Esophagus squamous epithelium (tissue), 5 donors: ENCODE measurements at regions not wholly inside any gene's neighbourhood (a gene's known extent, or its start where the extent isn't known, plus 50 kb on each side); places are given as distances from the start of the nearest gene placed in this dataset.

ENCODE experiments used
- DNase-seq: peaks from one replicate; lab custom pipeline; 2025; lab: John Stamatoyannopoulos, UW
- H3K27ac ChIP-seq, 4 donors: fragments of 200-600 bp; sonication (generic); one replicate each; pipeline ENCODE4 v1.5.1; 2016 to 2019; ENCODE audit warnings: mild to moderate bottlenecking in 1 of 4
- H3K27me3 ChIP-seq, 4 donors: fragments of 200-600 bp; sonication (generic); 1 replicate in 3 of 4; 2 replicates in 1 of 4; pipeline versions ENCODE4 v1.5.1 to v1.6.0; 2017 to 2021; ENCODE audit warnings: antibody characterized with exemption in 1 of 4
- H3K36me3 ChIP-seq, 3 donors: fragments of 200-600 bp; sonication (generic); one replicate each; pipeline ENCODE4 v1.5.1; 2016 to 2019
- H3K4me1 ChIP-seq, 3 donors: fragments of 200-600 bp; sonication (generic); one replicate each; pipeline ENCODE4 v1.5.1; 2017 to 2019
- H3K4me3 ChIP-seq, 4 donors: fragments of 200-600 bp; sonication (generic); 1 replicate in 3 of 4; 2 replicates in 1 of 4; pipeline ENCODE4 v1.5.1; 2016 to 2019; ENCODE audit warnings: mild to moderate bottlenecking in 2 of 4, moderate library complexity in 1 of 4
- H3K9me3 ChIP-seq, 3 donors: fragments of 200-600 bp; sonication (generic); one replicate each; pipeline ENCODE4 v1.5.1; 2016 to 2019
- POLR2A ChIP-seq, 4 donors: fragments of 450-650 bp; IDR thresholded peaks; one replicate each; pipeline ENCODE4 v1.6.1; 2017; ENCODE audit warnings: antibody characterized with exemption in 4 of 4, mild to moderate bottlenecking in 4 of 4, moderate library complexity in 3 of 4
- WGBS, 2 donors: methylation state at CpG; one replicate each; pipeline ENCODE4 v1.1.5; 2018; 5-methylcytosine and 5-hydroxymethylcytosine counted together
- intact Hi-C: fragments of 100-400 bp; cut with DNase I; formaldehyde crosslinking; loops from one replicate; pipeline ENCODE4 v1.15.0; 2022
- TF ChIP-seq, protein P1 (sequence below), 6 experiments: fragments of 450-650 bp in 4 of 6; fragments of 200-600 bp in 2 of 6; sonication (generic) in 2 of 6; IDR thresholded peaks; one replicate each; pipeline ENCODE4 v1.5.1; 2016 to 2019; ENCODE audit warnings: antibody characterized with exemption in 6 of 6, mild to moderate bottlenecking in 4 of 6, moderate library complexity in 4 of 6
- donor health status: DM: yes; HTN: yes; CAD: no.

DNA sequence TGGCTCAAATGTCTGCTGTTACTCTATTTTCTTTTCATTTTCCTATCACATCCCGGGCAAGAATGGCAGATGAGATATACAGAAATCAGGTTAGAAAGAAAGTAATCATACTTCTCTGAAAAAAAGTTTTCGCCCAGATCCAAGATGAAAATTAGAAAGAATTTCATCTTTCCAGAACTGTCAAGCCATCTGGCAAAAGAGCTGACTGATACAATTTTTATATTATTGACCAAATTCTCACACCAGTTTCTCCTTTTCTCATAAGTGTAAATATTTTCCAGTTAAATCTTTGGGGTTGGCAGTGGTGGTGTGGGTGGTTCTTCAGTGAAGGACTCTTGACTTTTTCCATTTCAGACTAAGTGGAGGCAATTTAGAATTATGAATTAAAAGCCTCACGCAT is 371.9 kb downstream of the CD83 start:
- no peak overlapping the region for H3K4me3 ChIP-seq
- 84 to 92% methylated on average over 3 of the region's 3 CpGs for whole genome bisulfite sequencing, 2 donors
- no peak for DNase-seq
- no peak overlapping the region for H3K27ac ChIP-seq
- TF ChIP-seq, protein P1, sequence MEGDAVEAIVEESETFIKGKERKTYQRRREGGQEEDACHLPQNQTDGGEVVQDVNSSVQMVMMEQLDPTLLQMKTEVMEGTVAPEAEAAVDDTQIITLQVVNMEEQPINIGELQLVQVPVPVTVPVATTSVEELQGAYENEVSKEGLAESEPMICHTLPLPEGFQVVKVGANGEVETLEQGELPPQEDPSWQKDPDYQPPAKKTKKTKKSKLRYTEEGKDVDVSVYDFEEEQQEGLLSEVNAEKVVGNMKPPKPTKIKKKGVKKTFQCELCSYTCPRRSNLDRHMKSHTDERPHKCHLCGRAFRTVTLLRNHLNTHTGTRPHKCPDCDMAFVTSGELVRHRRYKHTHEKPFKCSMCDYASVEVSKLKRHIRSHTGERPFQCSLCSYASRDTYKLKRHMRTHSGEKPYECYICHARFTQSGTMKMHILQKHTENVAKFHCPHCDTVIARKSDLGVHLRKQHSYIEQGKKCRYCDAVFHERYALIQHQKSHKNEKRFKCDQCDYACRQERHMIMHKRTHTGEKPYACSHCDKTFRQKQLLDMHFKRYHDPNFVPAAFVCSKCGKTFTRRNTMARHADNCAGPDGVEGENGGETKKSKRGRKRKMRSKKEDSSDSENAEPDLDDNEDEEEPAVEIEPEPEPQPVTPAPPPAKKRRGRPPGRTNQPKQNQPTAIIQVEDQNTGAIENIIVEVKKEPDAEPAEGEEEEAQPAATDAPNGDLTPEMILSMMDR (IDR thresholded peaks at IDR 0.05): no peak
- no peak for TF ChIP-seq POLR2A (IDR thresholded peaks at IDR 0.05)
- H3K9me3 ChIP-seq: no peaks in the 10 kb centered on the region
- no peaks in the 10 kb centered on the region for H3K27me3 ChIP-seq
- H3K4me1 ChIP-seq: no peaks in the 10 kb centered on the region
- intact Hi-C loops: no loop called here
- H3K36me3 ChIP-seq: no peaks in the 10 kb centered on the region

DNA sequence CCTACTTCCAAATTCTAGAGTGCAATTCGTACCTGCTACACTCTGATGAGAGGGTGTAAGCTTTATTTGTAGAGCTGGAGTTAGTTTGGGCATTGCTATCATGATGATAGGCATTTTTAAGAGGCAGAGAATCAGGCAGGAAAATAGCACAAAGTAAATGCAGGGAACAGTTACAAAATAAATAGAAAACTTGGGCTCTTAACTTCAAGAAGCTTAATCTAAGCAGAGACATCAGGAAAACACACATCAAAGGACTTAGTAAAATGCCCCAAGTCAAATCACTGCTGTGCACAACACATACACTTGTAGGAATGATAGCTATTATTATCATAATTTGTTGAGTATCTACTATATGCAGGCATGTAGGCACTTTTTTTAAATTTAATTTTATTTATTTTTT is 381.2 kb downstream of the CD83 start:
- TF ChIP-seq, protein P1 (IDR thresholded peaks at IDR 0.05): no peak
- TF ChIP-seq POLR2A (IDR thresholded peaks at IDR 0.05): no peak
- H3K27ac ChIP-seq: no peak overlapping the region
- no peak for DNase-seq
- WGBS, 2 donors: 58 to 60% methylated on average over 1 of the region's 1 CpG
- no peak overlapping the region for H3K4me3 ChIP-seq
- H3K4me1 ChIP-seq: peaks cover 0 to 13% (median 0%) of the 10 kb centered on the region in 3 donors
- no peaks in the 10 kb centered on the region for H3K36me3 ChIP-seq
- H3K27me3 ChIP-seq: no peaks in the 10 kb centered on the region
- no peaks in the 10 kb centered on the region for H3K9me3 ChIP-seq
- intact Hi-C loops: no loop called here

DNA sequence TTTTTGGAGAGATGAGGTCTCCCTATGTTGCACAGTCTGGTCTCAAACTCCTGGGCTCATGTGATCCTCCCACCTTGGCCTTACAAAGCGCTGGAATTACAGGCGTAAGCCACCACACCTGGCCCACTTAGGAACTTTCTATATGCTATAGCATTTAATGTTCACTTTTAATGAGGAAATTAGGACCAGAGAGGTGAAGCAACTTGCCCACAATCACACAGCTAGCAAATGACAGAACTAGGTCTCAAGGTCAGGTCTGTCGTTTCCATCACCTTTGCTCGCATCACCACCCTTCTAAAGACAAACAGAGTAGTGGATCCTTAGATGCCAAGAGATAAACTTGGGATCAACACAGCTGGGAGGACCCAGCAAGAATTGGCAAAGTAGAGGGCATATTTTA is 381.7 kb downstream of the CD83 start:
- H3K4me1 ChIP-seq: peaks cover 0 to 13% (median 0%) of the 10 kb centered on the region in 3 donors
- WGBS, 2 donors: 83 to 95% methylated on average over 4 of the region's 4 CpGs
- TF ChIP-seq, protein P1 (IDR thresholded peaks at IDR 0.05): no peak
- no peak for TF ChIP-seq POLR2A (IDR thresholded peaks at IDR 0.05)
- no peaks in the 10 kb centered on the region for H3K27me3 ChIP-seq
- no peak overlapping the region for H3K4me3 ChIP-seq
- no peaks in the 10 kb centered on the region for H3K36me3 ChIP-seq
- intact Hi-C loops: no loop called here
- H3K27ac ChIP-seq: no peak overlapping the region
- no peaks in the 10 kb centered on the region for H3K9me3 ChIP-seq
- DNase-seq: no peak

DNA sequence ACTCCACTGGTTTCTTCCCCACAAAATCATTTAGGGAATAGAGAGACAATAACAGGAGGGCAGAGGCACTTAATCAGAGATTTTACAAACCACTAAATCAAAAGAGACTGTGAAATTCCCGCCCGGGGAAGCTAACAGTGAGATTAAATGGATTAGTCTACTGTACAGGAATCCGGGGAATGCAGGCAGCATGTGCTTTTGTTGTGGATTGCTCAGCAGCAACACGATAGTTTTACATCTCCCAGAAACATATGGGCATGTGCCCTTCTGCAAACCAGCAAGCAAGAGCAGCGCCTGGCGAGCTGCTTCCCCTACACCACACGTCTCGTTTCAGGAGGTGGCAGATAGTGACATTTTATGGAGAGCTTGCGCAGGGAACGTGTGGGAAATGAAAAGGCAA is 382.3 kb downstream of the CD83 start:
- DNase-seq: no peak
- TF ChIP-seq, protein P1 (IDR thresholded peaks at IDR 0.05): no peak
- no peak for TF ChIP-seq POLR2A (IDR thresholded peaks at IDR 0.05)
- Histone ChIP-seq H3K36me3 (no peaks in the 10 kb centered on the region), H3K9me3 (no peaks in the 10 kb centered on the region), H3K27me3 (no peaks in the 10 kb centered on the region), H3K4me1 (peaks cover 0 to 13% (median 0%) of the 10 kb centered on the region in 3 donors), H3K27ac (no peak overlapping the region), H3K4me3 (no peak overlapping the region)
- 29 to 42% methylated on average over 10 of the region's 10 CpGs for WGBS, 2 donors
- intact Hi-C loops: no loop called here

DNA sequence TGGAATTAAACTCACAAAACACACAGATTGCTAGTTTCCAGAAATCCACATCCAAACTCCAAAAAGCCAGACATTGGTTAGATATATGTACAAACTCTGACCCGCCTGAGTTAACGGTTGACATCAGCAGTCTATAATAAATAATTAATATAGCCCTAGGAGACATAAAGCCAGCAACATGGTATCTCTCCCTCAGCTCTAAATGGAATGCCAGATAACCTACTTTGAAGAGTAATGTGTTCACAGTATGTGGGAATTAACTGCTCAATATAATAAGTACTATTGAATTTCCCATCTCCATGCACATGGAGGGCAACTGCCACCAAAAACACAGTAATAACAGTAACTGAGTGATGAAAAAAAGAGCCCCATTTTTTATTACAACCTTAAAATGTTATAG is 383.2 kb downstream of the CD83 start:
- WGBS, 2 donors: 97 to 100% methylated on average over 2 of the region's 2 CpGs
- Histone ChIP-seq H3K4me3 (no peak overlapping the region), H3K27ac (peak overlapping the region in 1 of 4 donors; percentile 17), H3K27me3 (no peaks in the 10 kb centered on the region), H3K9me3 (no peaks in the 10 kb centered on the region), H3K4me1 (peaks cover 0 to 13% (median 0%) of the 10 kb centered on the region in 3 donors), H3K36me3 (no peaks in the 10 kb centered on the region)
- intact Hi-C loops: no loop called here
- no peak for DNase-seq
- TF ChIP-seq, protein P1 (IDR thresholded peaks at IDR 0.05): no peak
- no peak for TF ChIP-seq POLR2A (IDR thresholded peaks at IDR 0.05)
